ENCODE measurements at regions not wholly inside any gene's neighbourhood (a gene's known extent, or its start where the extent isn't known, plus 50 kb on each side); places are given as distances from the start of the nearest gene placed in this dataset.

GRCh38 chr6:2434912-2435311 is 189.5 kb upstream of the GMDS start:
- TF ChIP-seq CTCF (IDR thresholded peaks at IDR 0.05; ENCODE audit: low read depth, low read length, poor library complexity, severe bottlenecking) (no peak), EZH2phosphoT487 (IDR thresholded peaks at IDR 0.05; ENCODE audit: borderline replicate concordance, low read length) (no peak)

Measured in DOHH2 (cell line).